ENCODE measurements at regions not wholly inside any gene's neighbourhood (a gene's known extent, or its start where the extent isn't known, plus 50 kb on each side); places are given as distances from the start of the nearest gene placed in this dataset.

DNA sequence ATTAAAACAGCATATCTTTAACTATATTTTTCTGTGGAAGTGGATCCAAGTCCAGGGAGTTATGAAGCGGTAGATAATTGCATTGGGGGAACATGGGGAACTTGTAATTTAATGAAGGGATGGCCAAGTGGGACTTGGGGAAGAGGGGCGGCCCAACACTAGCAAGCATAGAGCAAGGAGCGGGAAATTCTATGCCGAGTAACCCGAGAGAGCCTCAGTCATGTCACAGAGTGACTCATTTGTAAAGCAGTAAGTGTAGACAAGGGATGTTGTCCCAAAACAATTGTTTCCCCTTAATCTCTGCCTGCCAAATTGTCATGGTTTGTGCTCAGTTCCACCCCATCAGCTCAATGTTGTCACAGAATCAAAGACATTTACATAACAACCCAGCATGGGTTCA lies 620.1 kb downstream of the AJAP1 start:
- no peak for DNase-seq

DNA sequence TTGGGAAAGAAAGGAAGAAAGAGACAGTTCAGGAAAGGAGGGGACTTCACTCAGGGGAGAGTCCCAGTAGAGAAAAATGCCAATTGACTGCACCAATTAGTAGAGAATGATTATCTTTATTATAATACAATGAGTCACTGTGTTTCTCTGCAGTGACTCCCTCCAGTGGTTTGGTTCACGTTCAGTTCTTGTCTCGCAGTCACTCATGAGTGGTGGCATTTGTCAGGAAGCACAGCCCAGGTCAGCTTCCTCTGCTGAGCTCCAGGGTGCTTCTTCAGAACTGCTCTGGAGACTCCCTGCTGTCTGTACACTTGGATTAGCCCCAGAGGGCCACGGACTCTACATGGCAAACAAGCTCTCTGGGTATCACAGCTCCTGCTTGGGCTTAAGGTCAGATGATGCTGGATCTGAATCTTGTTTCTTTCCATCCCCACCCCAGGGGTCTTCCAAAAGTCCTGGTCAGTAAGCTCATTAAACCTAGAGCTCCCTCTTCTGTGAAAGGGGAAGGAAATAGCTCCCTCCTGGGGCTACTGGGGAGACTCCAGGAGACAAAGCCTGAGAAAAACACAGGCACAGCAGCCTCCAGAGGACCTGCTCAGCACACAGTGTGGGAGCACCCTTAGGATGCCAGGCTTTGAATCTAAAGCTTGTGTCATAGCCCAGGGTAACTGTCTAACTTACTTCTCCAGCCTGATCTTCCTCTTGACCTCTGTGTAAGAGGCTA lies 619.0 kb downstream of the AJAP1 start:
- H3K36me3 ChIP-seq = no peaks in the 10 kb centered on the region
- H3K9me3 ChIP-seq (ENCODE audit: severe bottlenecking) = no peaks in the 10 kb centered on the region
- H3K27me3 ChIP-seq (ENCODE audit: insufficient read depth, low read depth, severe bottlenecking) = peaks cover 62% of the 10 kb centered on the region
- TF ChIP-seq, protein P1, sequence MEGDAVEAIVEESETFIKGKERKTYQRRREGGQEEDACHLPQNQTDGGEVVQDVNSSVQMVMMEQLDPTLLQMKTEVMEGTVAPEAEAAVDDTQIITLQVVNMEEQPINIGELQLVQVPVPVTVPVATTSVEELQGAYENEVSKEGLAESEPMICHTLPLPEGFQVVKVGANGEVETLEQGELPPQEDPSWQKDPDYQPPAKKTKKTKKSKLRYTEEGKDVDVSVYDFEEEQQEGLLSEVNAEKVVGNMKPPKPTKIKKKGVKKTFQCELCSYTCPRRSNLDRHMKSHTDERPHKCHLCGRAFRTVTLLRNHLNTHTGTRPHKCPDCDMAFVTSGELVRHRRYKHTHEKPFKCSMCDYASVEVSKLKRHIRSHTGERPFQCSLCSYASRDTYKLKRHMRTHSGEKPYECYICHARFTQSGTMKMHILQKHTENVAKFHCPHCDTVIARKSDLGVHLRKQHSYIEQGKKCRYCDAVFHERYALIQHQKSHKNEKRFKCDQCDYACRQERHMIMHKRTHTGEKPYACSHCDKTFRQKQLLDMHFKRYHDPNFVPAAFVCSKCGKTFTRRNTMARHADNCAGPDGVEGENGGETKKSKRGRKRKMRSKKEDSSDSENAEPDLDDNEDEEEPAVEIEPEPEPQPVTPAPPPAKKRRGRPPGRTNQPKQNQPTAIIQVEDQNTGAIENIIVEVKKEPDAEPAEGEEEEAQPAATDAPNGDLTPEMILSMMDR (IDR thresholded peaks at IDR 0.05; ENCODE audit: low read depth, low read length) = no peak
- no peak for DNase-seq
- H3K4me3 ChIP-seq (ENCODE audit: low read depth, low read length) = no peak overlapping the region
- H3K27ac ChIP-seq = no peak overlapping the region

More for the DNA sequence above, 620.1 kb downstream of the AJAP1 start:
- Histone ChIP-seq H3K4me3 (ENCODE audit: low read depth, low read length) (no peak overlapping the region), H3K27me3 (ENCODE audit: insufficient read depth, low read depth, severe bottlenecking) (peaks cover 58% of the 10 kb centered on the region), H3K36me3 (no peaks in the 10 kb centered on the region), H3K9me3 (ENCODE audit: severe bottlenecking) (no peaks in the 10 kb centered on the region), H3K27ac (no peak overlapping the region)
- TF ChIP-seq, protein P1 (IDR thresholded peaks at IDR 0.05; ENCODE audit: low read depth, low read length) = no peak

DNA sequence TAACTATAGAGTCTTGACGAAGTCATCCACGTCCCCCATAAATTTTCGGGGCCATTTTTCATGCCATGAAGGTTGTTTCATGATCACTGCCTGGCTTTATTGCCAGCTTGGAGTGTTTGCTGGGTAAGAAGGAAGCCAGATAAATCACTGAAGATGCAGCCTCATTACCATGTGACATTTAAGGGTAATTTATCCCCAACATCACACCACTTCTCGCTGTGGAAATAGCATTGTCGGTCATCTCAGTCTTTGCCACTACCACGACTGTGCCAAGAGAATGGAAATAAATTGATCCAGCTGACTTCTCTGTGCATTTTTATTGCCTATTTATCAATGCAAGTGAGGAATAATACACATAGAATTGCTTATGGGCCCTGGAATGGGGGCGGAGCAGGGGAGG lies 617.9 kb downstream of the AJAP1 start:
- Histone ChIP-seq H3K4me3 (ENCODE audit: low read depth, low read length) (no peak overlapping the region), H3K36me3 (no peaks in the 10 kb centered on the region), H3K27me3 (ENCODE audit: insufficient read depth, low read depth, severe bottlenecking) (peaks cover 72% of the 10 kb centered on the region), H3K9me3 (ENCODE audit: severe bottlenecking) (no peaks in the 10 kb centered on the region), H3K27ac (no peak overlapping the region)
- TF ChIP-seq, protein P1 (IDR thresholded peaks at IDR 0.05; ENCODE audit: low read depth, low read length) = no peak
- no peak for DNase-seq

DNA sequence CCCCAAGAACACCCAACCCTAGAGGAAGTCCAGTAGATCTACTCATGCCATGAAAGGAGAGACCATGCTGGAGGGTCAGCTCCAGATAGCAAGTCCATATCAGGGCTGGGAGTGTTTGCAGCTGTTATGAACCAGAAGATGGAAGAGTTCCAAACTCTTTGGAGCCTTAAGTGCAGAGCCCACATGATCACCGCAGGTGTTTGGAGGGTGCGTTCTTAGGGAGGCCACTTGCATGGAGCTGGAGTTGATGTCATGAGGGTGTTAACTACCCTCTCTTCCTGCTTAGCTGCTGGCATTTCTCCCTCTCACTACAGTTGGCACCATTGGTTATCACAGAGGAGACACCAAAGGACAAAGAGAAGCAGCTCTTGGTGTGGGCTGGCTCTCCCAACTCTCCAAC lies 616.9 kb downstream of the AJAP1 start:
- no peak overlapping the region for H3K4me3 ChIP-seq (ENCODE audit: low read depth, low read length)
- TF ChIP-seq, protein P1 (IDR thresholded peaks at IDR 0.05; ENCODE audit: low read depth, low read length) = no peak
- H3K9me3 ChIP-seq (ENCODE audit: severe bottlenecking) = no peaks in the 10 kb centered on the region
- no peaks in the 10 kb centered on the region for H3K36me3 ChIP-seq
- H3K27me3 ChIP-seq (ENCODE audit: insufficient read depth, low read depth, severe bottlenecking) = peaks cover 80% of the 10 kb centered on the region
- no peak for DNase-seq
- H3K27ac ChIP-seq = no peak overlapping the region

DNA sequence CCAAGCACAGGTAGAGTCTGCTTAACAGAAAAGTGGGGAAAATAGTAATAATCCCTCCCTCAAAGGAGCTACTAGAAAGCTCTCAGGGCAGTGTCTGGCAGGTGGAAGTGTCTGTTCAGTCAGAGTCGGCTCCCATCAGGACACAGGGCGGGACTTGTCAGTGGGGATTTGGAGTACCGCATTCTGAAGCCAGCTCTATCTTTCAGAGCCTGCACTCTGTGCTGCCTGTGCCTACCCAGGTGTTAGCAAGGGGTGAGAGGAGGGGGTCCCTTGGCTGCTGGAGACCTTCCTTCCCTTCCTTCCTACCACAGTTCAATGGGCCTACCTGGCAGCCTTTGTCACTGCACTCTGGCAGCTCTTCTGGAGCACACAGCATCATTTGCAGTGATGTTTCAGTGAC lies 615.5 kb downstream of the AJAP1 start:
- Histone ChIP-seq H3K9me3 (ENCODE audit: severe bottlenecking) (no peaks in the 10 kb centered on the region), H3K27ac (no peak overlapping the region), H3K4me3 (ENCODE audit: low read depth, low read length) (no peak overlapping the region), H3K36me3 (no peaks in the 10 kb centered on the region), H3K27me3 (ENCODE audit: insufficient read depth, low read depth, severe bottlenecking) (peaks cover 78% of the 10 kb centered on the region)
- no peak for DNase-seq
- TF ChIP-seq, protein P1 (IDR thresholded peaks at IDR 0.05; ENCODE audit: low read depth, low read length) = no peak
